Mesendoderm (in vitro differentiated cells): ENCODE measurements at regions not wholly inside any gene's neighbourhood (a gene's known extent, or its start where the extent isn't known, plus 50 kb on each side); places are given as distances from the start of the nearest gene placed in this dataset.
"Not testable (repeated sequence)": the region's sequence is repeated elsewhere in the genome, so short reads cannot be mapped to it uniquely, and the experiment has no call there.

ENCODE experiments used
- DNase-seq: peaks from one replicate; pipeline ENCODE4 v3.0.0; 2013
- H2AK5ac ChIP-seq: 2 replicates; pipeline ENCODE4 v1.6.1; 2013; ENCODE audit warnings: low read length, inconsistent platforms
- H2BK120ac ChIP-seq: 2 replicates; pipeline ENCODE4 v1.6.1; 2013; ENCODE audit warnings: low read depth, mild to moderate bottlenecking, low read length, moderate library complexity, mixed read lengths
- H2BK15ac ChIP-seq: replicated peaks from 2 replicates; pipeline ENCODE4 v1.6.1; 2013; ENCODE audit warnings: low read depth, mild to moderate bottlenecking, moderate library complexity
- H2BK5ac ChIP-seq: 2 replicates; pipeline ENCODE4 v1.6.1; 2013; ENCODE audit warnings: low read length, inconsistent platforms
- H3K18ac ChIP-seq: 2 replicates; pipeline ENCODE4 v1.6.1; 2013; ENCODE audit warnings: mild to moderate bottlenecking, low read length, mixed read lengths
- H3K23ac ChIP-seq: one replicate; pipeline ENCODE4 v1.6.1; 2013; ENCODE audit warnings: low read length
- H3K27ac ChIP-seq: 2 replicates; pipeline ENCODE4 v1.5.1; 2013; ENCODE audit warnings: low read depth, mild to moderate bottlenecking, inconsistent platforms, low read length, moderate library complexity
- H3K27me3 ChIP-seq: 2 replicates; pipeline ENCODE4 v1.6.1; 2013; ENCODE audit warnings: low read length, control low read depth, mild to moderate bottlenecking, inconsistent platforms; ENCODE audit not compliant: insufficient read depth, poor library complexity
- H3K36me3 ChIP-seq: 2 replicates; pipeline ENCODE4 v1.6.1; 2013; ENCODE audit warnings: low read length, inconsistent platforms; ENCODE audit not compliant: control insufficient read depth, insufficient read depth
- H3K4ac ChIP-seq: one replicate; pipeline ENCODE4 v1.6.1; 2013; ENCODE audit warnings: low read depth, mild to moderate bottlenecking, low read length, moderate library complexity
- H3K4me1 ChIP-seq: 2 replicates; pipeline ENCODE4 v1.6.1; 2013; ENCODE audit warnings: low read depth, low read length, inconsistent platforms; ENCODE audit not compliant: control insufficient read depth
- H3K4me2 ChIP-seq: 2 replicates; pipeline ENCODE4 v1.6.1; 2013; ENCODE audit warnings: low read length
- H3K4me3 ChIP-seq: 2 replicates; pipeline ENCODE4 v1.5.1; 2013; ENCODE audit warnings: mild to moderate bottlenecking, low read length
- H3K56ac ChIP-seq: one replicate; pipeline ENCODE4 v1.6.1; 2013; ENCODE audit warnings: low read length
- H3K79me1 ChIP-seq: 2 replicates; pipeline ENCODE4 v1.6.1; 2013; ENCODE audit warnings: low read length, inconsistent platforms
- H3K79me2 ChIP-seq: 2 replicates; pipeline ENCODE4 v1.6.1; 2013; ENCODE audit warnings: mild to moderate bottlenecking, low read length; ENCODE audit not compliant: control insufficient read depth, insufficient read depth
- H3K9ac ChIP-seq: 2 replicates; pipeline ENCODE4 v1.6.1; 2013; ENCODE audit warnings: low read length, inconsistent platforms
- H4K5ac ChIP-seq: one replicate; pipeline ENCODE4 v1.6.1; 2013; ENCODE audit warnings: low read length
- H4K8ac ChIP-seq: one replicate; pipeline ENCODE4 v1.6.1; 2013; ENCODE audit warnings: low read depth, mild to moderate bottlenecking, control low read depth, low read length, moderate library complexity
- WGBS: extraction: QIAGEN DNeasy Blood & Tissue Kit; methylation state at CpG from one replicate; pipeline ENCODE4 v1.1.7; 2013; ENCODE audit warnings: low lambda C conversion rate, missing lambda C conversion rate; ENCODE audit not compliant: insufficient coverage; ENCODE audit errors: extremely low coverage; 5-methylcytosine and 5-hydroxymethylcytosine counted together

DNA sequence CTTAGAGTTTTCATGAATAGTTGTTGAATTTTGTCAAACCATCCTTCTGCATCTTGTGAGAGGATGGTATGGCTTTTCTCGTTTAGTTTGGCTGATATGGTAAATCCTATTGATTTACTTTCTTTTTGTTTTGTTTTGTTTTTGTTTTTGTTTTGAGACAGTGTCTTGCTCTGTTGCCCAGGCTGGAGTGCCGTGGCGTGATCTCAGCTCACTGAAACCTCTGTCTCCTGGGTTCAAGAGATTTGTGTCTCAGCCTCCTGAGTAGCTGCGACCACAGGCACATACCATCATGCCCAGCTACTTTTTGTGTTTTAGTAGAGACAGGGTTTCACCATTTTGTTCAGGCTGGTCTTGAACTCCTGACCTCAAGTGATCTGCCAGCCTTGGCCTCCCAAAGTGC, 101.3 kb upstream of the HAO2 start:
- not testable (repeated sequence) for H3K36me3 ChIP-seq, H2BK5ac ChIP-seq, H3K4ac ChIP-seq, DNase-seq, H4K5ac ChIP-seq, H4K8ac ChIP-seq, H3K27me3 ChIP-seq, H3K4me1 ChIP-seq, H3K23ac ChIP-seq, H3K4me3 ChIP-seq, H3K9ac ChIP-seq, H3K18ac ChIP-seq, H3K79me2 ChIP-seq, H3K79me1 ChIP-seq, H2AK5ac ChIP-seq, H3K27ac ChIP-seq, H2BK120ac ChIP-seq, H3K4me2 ChIP-seq, H2BK15ac ChIP-seq, H3K56ac ChIP-seq
- WGBS = no CpG with 5 or more reads among the region's 4 CpGs

GRCh38 chr1:119268879-119269278, 99.7 kb upstream of the HAO2 start:
- no peak for DNase-seq
- no CpG with 5 or more reads among the region's 1 CpG for WGBS
- no peak overlapping the region for H3K56ac ChIP-seq
- H3K18ac ChIP-seq = no peak overlapping the region
- H3K27me3 ChIP-seq = no peaks in the 10 kb centered on the region
- H3K36me3 ChIP-seq = no peaks in the 10 kb centered on the region
- no peak overlapping the region for H4K5ac ChIP-seq
- H2BK5ac ChIP-seq = no peak overlapping the region
- no peak overlapping the region for H2BK120ac ChIP-seq
- no peak overlapping the region for H3K23ac ChIP-seq
- no peak overlapping the region for H3K4me2 ChIP-seq
- no peak overlapping the region for H3K4ac ChIP-seq
- no peak overlapping the region for H3K4me3 ChIP-seq
- no peaks in the 10 kb centered on the region for H3K79me2 ChIP-seq
- H2AK5ac ChIP-seq = no peak overlapping the region
- H3K27ac ChIP-seq = no peak overlapping the region
- H3K79me1 ChIP-seq = no peaks in the 10 kb centered on the region
- H4K8ac ChIP-seq = no peak overlapping the region
- no peak overlapping the region for H3K9ac ChIP-seq
- H2BK15ac ChIP-seq = no peak overlapping the region
- H3K4me1 ChIP-seq = no peaks in the 10 kb centered on the region

DNA sequence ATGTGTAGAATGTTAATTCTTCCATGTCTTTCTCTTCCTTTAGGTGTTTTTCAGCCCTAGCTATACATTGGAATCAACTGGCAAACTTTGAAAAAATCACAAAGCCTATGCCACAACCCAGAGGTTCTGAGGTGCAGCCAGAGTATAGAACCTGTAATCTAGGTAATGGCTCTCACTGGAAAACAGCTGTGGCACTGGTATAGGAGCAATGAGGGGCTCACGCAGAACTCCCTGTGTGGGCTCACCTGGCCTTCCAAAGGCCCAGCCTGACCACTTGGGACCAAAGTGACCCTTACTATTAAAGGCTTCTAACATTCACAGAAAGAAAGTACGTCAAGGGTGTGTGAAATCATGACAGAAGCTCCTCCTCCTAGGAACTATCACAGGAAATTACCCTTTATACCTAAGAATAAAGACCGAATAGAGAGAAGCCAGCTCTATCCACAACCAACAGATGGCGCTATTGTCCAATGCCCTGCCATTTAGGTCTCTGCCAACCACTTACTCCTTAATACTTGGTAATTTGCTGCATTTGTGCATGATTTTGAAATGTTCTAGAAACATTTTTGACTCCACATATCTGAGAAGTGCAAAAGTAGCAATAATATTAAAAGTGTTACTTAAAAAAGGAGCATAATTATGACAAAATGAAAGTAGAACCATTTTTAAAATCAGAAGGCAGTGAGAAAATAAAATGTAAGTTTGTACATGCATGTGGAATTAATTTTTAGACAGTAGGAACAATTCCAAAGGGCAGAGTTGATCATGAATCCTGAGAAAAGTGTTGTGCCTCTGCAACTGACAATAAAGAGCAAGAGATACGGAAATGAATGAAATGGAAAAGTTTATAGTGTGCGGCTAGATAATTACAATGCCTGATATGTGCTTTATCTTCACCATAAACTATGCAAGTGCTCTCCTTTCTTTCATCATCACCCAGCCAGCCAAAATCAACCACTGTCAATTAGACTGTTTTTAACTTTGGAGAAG, 93.1 kb upstream of the HAO2 start:
- H3K56ac ChIP-seq = no peak overlapping the region
- no peak overlapping the region for H4K5ac ChIP-seq
- no peak overlapping the region for H3K4me2 ChIP-seq
- no peak overlapping the region for H2BK5ac ChIP-seq
- H2AK5ac ChIP-seq = no peak overlapping the region
- no peak overlapping the region for H4K8ac ChIP-seq
- no peaks in the 10 kb centered on the region for H3K36me3 ChIP-seq
- peak; percentile 67 for DNase-seq
- no peaks in the 10 kb centered on the region for H3K79me2 ChIP-seq
- no peak overlapping the region for H3K4ac ChIP-seq
- H3K4me3 ChIP-seq = no peak overlapping the region
- H2BK15ac ChIP-seq = no peak overlapping the region
- H3K23ac ChIP-seq = no peak overlapping the region
- no peak overlapping the region for H2BK120ac ChIP-seq
- H3K79me1 ChIP-seq = no peaks in the 10 kb centered on the region
- no CpG with 5 or more reads among the region's 6 CpGs for WGBS
- no peak overlapping the region for H3K9ac ChIP-seq
- no peak overlapping the region for H3K18ac ChIP-seq
- no peaks in the 10 kb centered on the region for H3K27me3 ChIP-seq
- H3K27ac ChIP-seq = no peak overlapping the region
- H3K4me1 ChIP-seq = no peaks in the 10 kb centered on the region

DNA sequence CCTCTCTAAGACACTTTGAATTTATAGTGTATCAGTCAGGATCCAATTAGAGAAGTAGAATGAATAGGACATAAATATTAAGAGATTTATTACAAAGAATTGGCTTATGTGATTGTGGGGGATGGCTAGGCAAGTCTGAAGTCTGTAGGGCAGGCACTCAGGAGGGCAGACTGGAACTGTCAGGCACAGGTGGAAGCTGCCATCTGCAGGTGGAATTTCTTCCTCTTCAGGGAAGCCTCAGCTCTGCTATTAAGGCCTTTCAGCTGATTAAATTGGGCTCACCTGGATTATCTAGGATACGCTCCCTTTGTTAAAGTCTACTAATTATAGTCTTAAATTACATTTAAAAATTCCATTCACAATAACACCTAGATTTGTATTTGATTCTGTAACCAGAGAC, 92.0 kb upstream of the HAO2 start:
- Histone ChIP-seq H3K56ac (no peak overlapping the region), H2BK5ac (no peak overlapping the region), H3K9ac (no peak overlapping the region), H3K4me3 (no peak overlapping the region), H3K18ac (no peak overlapping the region), H4K5ac (no peak overlapping the region), H3K36me3 (no peaks in the 10 kb centered on the region), H2BK120ac (no peak overlapping the region), H3K4me1 (no peaks in the 10 kb centered on the region), H3K4me2 (no peak overlapping the region), H3K79me1 (no peaks in the 10 kb centered on the region), H4K8ac (no peak overlapping the region), H3K27ac (no peak overlapping the region), H2BK15ac (no peak overlapping the region), H2AK5ac (no peak overlapping the region), H3K23ac (no peak overlapping the region), H3K27me3 (no peaks in the 10 kb centered on the region), H3K79me2 (no peaks in the 10 kb centered on the region), H3K4ac (no peak overlapping the region)
- no CpG with 5 or more reads among the region's 1 CpG for WGBS
- DNase-seq = peak; percentile 44

DNA sequence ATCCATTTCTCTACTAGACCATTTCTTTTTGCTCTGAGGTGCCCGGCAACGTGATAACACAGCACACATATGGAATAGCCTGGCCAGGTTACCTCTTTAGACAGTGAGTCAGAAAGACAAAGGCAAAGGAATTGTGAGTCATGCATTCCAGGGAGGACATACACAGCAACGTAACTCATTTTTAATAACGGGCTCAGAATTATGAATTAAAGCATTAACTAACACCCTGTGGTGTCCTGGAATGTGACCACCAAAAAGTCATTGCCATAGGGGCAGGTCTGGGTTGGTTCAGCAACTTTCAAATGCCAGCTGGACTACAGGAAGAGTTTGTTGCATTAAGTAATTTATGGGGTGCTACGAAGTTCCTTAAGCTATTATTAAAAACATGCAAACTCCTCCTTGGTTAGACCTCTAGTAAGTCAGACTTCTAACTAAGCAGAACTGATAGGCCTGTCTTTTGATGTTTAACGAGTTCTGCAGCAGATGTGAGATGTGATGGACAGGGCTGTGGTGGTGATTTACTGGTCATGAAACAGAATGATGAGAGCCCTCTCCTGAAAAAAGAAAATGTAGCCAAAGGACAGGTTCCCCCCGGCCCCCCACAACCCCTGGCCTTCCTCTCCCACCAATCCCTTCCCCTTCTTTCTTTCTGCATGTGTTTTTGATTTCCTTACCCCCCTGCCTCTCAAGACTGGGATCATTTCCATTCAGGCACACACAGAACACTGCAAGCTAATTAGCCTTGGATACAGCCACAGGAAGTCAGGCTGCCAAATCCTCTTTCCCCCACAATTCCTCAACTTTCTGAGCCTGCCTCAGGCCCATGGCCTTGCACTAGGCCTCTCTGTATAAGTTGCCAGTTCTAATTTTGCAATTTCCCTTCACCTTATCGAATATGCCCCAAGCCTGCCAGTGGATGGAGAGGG, 88.9 kb upstream of the HAO2 start:
- Histone ChIP-seq H4K8ac (no peak overlapping the region), H2AK5ac (no peak overlapping the region), H3K18ac (no peak overlapping the region), H3K4me3 (no peak overlapping the region), H4K5ac (no peak overlapping the region), H3K27ac (no peak overlapping the region), H3K4ac (no peak overlapping the region), H3K27me3 (no peaks in the 10 kb centered on the region), H3K4me2 (no peak overlapping the region), H3K9ac (no peak overlapping the region), H3K79me2 (no peaks in the 10 kb centered on the region), H2BK15ac (no peak overlapping the region), H3K23ac (no peak overlapping the region), H3K79me1 (no peaks in the 10 kb centered on the region), H3K4me1 (no peaks in the 10 kb centered on the region), H3K56ac (no peak overlapping the region), H3K36me3 (no peaks in the 10 kb centered on the region), H2BK5ac (no peak overlapping the region), H2BK120ac (no peak overlapping the region)
- DNase-seq = peak; percentile 46
- WGBS = no CpG with 5 or more reads among the region's 8 CpGs
